IPS-20b (cell line): ENCODE measurements at regions not wholly inside any gene's neighbourhood (a gene's known extent, or its start where the extent isn't known, plus 50 kb on each side); places are given as distances from the start of the nearest gene placed in this dataset.

ENCODE experiments used
- H3K27ac ChIP-seq: one replicate; pipeline ENCODE4 v1.5.1; 2013; ENCODE audit warnings: low read length
- H3K27me3 ChIP-seq: 2 replicates; pipeline ENCODE4 v1.6.1; 2013; ENCODE audit warnings: mild to moderate bottlenecking, low read length, inconsistent platforms; ENCODE audit not compliant: insufficient read depth
- H3K36me3 ChIP-seq: 2 replicates; pipeline ENCODE4 v1.6.1; 2013; ENCODE audit warnings: low read depth, mild to moderate bottlenecking, inconsistent platforms, low read length, moderate library complexity; ENCODE audit not compliant: insufficient read depth
- H3K4me1 ChIP-seq: 2 replicates; pipeline ENCODE4 v1.6.1; 2013; ENCODE audit warnings: mild to moderate bottlenecking, control low read depth, inconsistent platforms, low read length, moderate library complexity; ENCODE audit not compliant: insufficient read depth
- H3K4me3 ChIP-seq: 2 replicates; pipeline ENCODE4 v1.5.1; 2013; ENCODE audit warnings: mild to moderate bottlenecking, low read length, inconsistent platforms
- H3K9ac ChIP-seq: 2 replicates; pipeline ENCODE4 v1.6.1; 2013; ENCODE audit warnings: low read depth, mild to moderate bottlenecking, inconsistent platforms, low read length, moderate library complexity
- H3K9me3 ChIP-seq: 2 replicates; pipeline ENCODE4 v1.6.1; 2013; ENCODE audit warnings: mild to moderate bottlenecking, low read depth, low read length, inconsistent platforms; ENCODE audit not compliant: insufficient read depth

GRCh38 chr15:94177112-94177511, 54.2 kb upstream of the MCTP2 start:
- Histone ChIP-seq H3K9me3 (no peaks in the 10 kb centered on the region), H3K9ac (no peak overlapping the region), H3K27me3 (no peaks in the 10 kb centered on the region), H3K27ac (no peak overlapping the region), H3K36me3 (no peaks in the 10 kb centered on the region), H3K4me1 (no peaks in the 10 kb centered on the region), H3K4me3 (no peak overlapping the region)

GRCh38 chr15:94175420-94175819, 55.9 kb upstream of the MCTP2 start:
- Histone ChIP-seq H3K4me3 (no peak overlapping the region), H3K9me3 (no peaks in the 10 kb centered on the region), H3K4me1 (no peaks in the 10 kb centered on the region), H3K36me3 (no peaks in the 10 kb centered on the region), H3K9ac (no peak overlapping the region), H3K27me3 (no peaks in the 10 kb centered on the region), H3K27ac (no peak overlapping the region)

- Histone ChIP-seq H3K9ac (no peak overlapping the region), H3K4me3 (no peak overlapping the region), H3K4me1 (no peaks in the 10 kb centered on the region), H3K36me3 (no peaks in the 10 kb centered on the region), H3K27ac (no peak overlapping the region), H3K9me3 (no peaks in the 10 kb centered on the region), H3K27me3 (no peaks in the 10 kb centered on the region)
These were observed 57.0 kb upstream of the MCTP2 start for GRCh38 chr15:94174399-94174802.

- Histone ChIP-seq H3K36me3 (no peaks in the 10 kb centered on the region), H3K4me3 (no peak overlapping the region), H3K27ac (no peak overlapping the region), H3K9me3 (no peaks in the 10 kb centered on the region), H3K4me1 (no peaks in the 10 kb centered on the region), H3K27me3 (no peaks in the 10 kb centered on the region), H3K9ac (no peak overlapping the region)
These were observed 63.1 kb upstream of the MCTP2 start for GRCh38 chr15:94168250-94168649.

- Histone ChIP-seq H3K9ac (no peak overlapping the region), H3K9me3 (no peaks in the 10 kb centered on the region), H3K27ac (no peak overlapping the region), H3K27me3 (no peaks in the 10 kb centered on the region), H3K4me1 (no peaks in the 10 kb centered on the region), H3K36me3 (no peaks in the 10 kb centered on the region), H3K4me3 (no peak overlapping the region)
These were observed 66.4 kb upstream of the MCTP2 start for GRCh38 chr15:94164971-94165370.

GRCh38 chr15:94164202-94164807, 67.1 kb upstream of the MCTP2 start:
- H3K36me3 ChIP-seq = no peaks in the 10 kb centered on the region

GRCh38 chr15:94162939-94163338, 68.4 kb upstream of the MCTP2 start:
- H3K27ac ChIP-seq = no peak overlapping the region
- H3K36me3 ChIP-seq = no peaks in the 10 kb centered on the region
- H3K9me3 ChIP-seq = no peaks in the 10 kb centered on the region
- H3K27me3 ChIP-seq = no peaks in the 10 kb centered on the region
- no peaks in the 10 kb centered on the region for H3K4me1 ChIP-seq
- H3K4me3 ChIP-seq = no peak overlapping the region
- no peak overlapping the region for H3K9ac ChIP-seq

More at GRCh38 chr15:94164202-94164807, 67.1 kb upstream of the MCTP2 start:
- no peaks in the 10 kb centered on the region for H3K27me3 ChIP-seq
- no peaks in the 10 kb centered on the region for H3K4me1 ChIP-seq
- no peak overlapping the region for H3K9ac ChIP-seq
- H3K27ac ChIP-seq = no peak overlapping the region
- no peak overlapping the region for H3K4me3 ChIP-seq
- H3K9me3 ChIP-seq = no peaks in the 10 kb centered on the region

GRCh38 chr15:94154255-94154654, 77.1 kb upstream of the MCTP2 start:
- Histone ChIP-seq H3K4me1 (no peaks in the 10 kb centered on the region), H3K9me3 (no peaks in the 10 kb centered on the region), H3K36me3 (no peaks in the 10 kb centered on the region), H3K27me3 (no peaks in the 10 kb centered on the region), H3K27ac (no peak overlapping the region), H3K9ac (no peak overlapping the region), H3K4me3 (no peak overlapping the region)

GRCh38 chr15:94145046-94145445, 86.3 kb upstream of the MCTP2 start:
- no peaks in the 10 kb centered on the region for H3K9me3 ChIP-seq
- H3K9ac ChIP-seq = no peak overlapping the region
- no peaks in the 10 kb centered on the region for H3K27me3 ChIP-seq
- H3K4me3 ChIP-seq = no peak overlapping the region
- H3K4me1 ChIP-seq = no peaks in the 10 kb centered on the region
- no peak overlapping the region for H3K27ac ChIP-seq
- no peaks in the 10 kb centered on the region for H3K36me3 ChIP-seq

- no peaks in the 10 kb centered on the region for H3K36me3 ChIP-seq
- no peak overlapping the region for H3K4me3 ChIP-seq
- no peak overlapping the region for H3K27ac ChIP-seq
- H3K9me3 ChIP-seq = no peaks in the 10 kb centered on the region
- H3K9ac ChIP-seq = no peak overlapping the region
- H3K4me1 ChIP-seq = no peaks in the 10 kb centered on the region
- no peaks in the 10 kb centered on the region for H3K27me3 ChIP-seq
These were observed 89.6 kb upstream of the MCTP2 start for GRCh38 chr15:94141802-94142201.

GRCh38 chr15:94135486-94136147, 95.7 kb upstream of the MCTP2 start:
- Histone ChIP-seq H3K36me3 (no peaks in the 10 kb centered on the region), H3K27ac (no peak overlapping the region), H3K4me3 (no peak overlapping the region), H3K27me3 (no peaks in the 10 kb centered on the region), H3K4me1 (no peaks in the 10 kb centered on the region), H3K9ac (no peak overlapping the region), H3K9me3 (no peaks in the 10 kb centered on the region)

GRCh38 chr15:94131875-94132274, 99.5 kb upstream of the MCTP2 start:
- Histone ChIP-seq H3K4me3 (no peak overlapping the region), H3K27me3 (no peaks in the 10 kb centered on the region), H3K27ac (no peak overlapping the region), H3K9me3 (no peaks in the 10 kb centered on the region), H3K4me1 (no peaks in the 10 kb centered on the region), H3K36me3 (no peaks in the 10 kb centered on the region), H3K9ac (no peak overlapping the region)
